ENCODE measurements at regions not wholly inside any gene's neighbourhood (a gene's known extent, or its start where the extent isn't known, plus 50 kb on each side); places are given as distances from the start of the nearest gene placed in this dataset.

DNA sequence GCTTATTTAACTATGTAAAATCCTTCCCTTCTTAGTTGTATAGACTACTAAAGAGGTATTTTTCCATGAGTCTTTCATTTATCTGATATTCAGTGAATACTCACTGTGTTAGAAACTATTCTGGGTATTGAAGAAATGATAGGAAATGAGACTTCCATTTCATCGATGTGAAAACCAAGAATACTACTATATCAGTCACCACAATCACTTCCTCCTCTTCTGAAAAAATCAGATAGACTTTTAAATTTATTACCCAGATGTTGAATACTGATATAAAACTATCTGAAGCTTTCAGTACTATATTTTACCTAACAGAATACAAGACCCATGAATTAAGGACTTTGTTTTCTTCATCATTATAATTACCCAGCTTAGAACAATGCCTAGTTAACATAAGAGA lies 1801.1 kb upstream of the CELF4 start:
- TF ChIP-seq, protein P1, sequence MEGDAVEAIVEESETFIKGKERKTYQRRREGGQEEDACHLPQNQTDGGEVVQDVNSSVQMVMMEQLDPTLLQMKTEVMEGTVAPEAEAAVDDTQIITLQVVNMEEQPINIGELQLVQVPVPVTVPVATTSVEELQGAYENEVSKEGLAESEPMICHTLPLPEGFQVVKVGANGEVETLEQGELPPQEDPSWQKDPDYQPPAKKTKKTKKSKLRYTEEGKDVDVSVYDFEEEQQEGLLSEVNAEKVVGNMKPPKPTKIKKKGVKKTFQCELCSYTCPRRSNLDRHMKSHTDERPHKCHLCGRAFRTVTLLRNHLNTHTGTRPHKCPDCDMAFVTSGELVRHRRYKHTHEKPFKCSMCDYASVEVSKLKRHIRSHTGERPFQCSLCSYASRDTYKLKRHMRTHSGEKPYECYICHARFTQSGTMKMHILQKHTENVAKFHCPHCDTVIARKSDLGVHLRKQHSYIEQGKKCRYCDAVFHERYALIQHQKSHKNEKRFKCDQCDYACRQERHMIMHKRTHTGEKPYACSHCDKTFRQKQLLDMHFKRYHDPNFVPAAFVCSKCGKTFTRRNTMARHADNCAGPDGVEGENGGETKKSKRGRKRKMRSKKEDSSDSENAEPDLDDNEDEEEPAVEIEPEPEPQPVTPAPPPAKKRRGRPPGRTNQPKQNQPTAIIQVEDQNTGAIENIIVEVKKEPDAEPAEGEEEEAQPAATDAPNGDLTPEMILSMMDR (IDR thresholded peaks at IDR 0.05; ENCODE audit: insufficient read depth in 1 of 2, low read depth in 1 of 2, low read length in 1 of 2, severe bottlenecking in 1 of 2, unreplicated experiment in 1 of 2) = no peak
- Histone ChIP-seq H3K36me3 (ENCODE audit: control insufficient read depth, insufficient read depth, low read length) (no peaks in the 10 kb centered on the region), H3K4me3 (ENCODE audit: low read depth, low read length) (no peak overlapping the region), H3K27me3 (replicated peaks; ENCODE audit: control insufficient read depth, insufficient read depth, low read length) (no peaks in the 10 kb centered on the region), H3K9me3 (no peaks in the 10 kb centered on the region), H3K4me1 (no peaks in the 10 kb centered on the region)
- Mint-ChIP-seq H3K27ac (ENCODE audit: unreplicated experiment) (no peak overlapping the region), H3K36me3 (ENCODE audit: insufficient read depth, unreplicated experiment) (no peaks in the 10 kb centered on the region), H3K4me3 (ENCODE audit: unreplicated experiment) (no peak overlapping the region), H3K27me3 (ENCODE audit: insufficient read depth, unreplicated experiment) (no peaks in the 10 kb centered on the region), H3K9me3 (ENCODE audit: unreplicated experiment) (no peaks in the 10 kb centered on the region), H3K4me1 (ENCODE audit: low read depth, unreplicated experiment) (no peaks in the 10 kb centered on the region)
- ChIA-PET POLR2A (no interaction called here), CTCF (no interaction called here)
- intact Hi-C loops (cut with micrococcal nuclease; ENCODE audit: unreplicated experiment) = no loop called here
- no peak for DNase-seq
- no TSS peak for BruUV-seq (replicated peaks)

DNA sequence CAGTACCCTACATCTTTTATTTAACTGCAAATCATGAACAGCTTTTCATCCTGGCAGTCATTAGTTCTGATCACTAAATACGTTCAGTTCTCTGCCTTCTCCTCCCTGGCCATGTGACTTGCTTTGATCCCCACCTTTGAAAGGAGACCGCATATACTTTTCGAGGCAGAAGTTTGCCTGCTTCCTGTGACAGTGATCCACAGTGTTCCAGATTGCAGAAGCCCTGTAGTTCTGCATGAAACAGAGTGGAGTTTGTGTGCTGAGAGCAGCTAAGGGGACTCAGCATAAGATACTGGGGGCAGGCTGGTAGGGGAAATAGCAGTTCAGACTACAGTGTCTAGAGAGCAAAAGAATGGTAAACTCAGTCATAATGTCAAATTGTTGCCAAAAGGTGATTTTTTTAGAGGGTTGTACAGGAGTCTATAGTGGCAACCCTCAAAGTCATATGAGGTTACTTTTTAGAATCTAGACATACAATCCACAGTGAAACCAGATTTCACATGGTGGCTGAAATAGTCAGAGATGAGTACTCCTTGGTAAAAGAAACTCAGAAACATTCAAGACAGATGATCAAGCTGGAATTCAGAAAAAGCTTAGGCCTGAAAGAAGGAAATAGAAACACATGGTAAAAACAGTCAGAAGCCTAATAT lies 1800.4 kb upstream of the CELF4 start:
- no peaks in the 10 kb centered on the region for H3K4me1 ChIP-seq
- H3K4me1 Mint-ChIP-seq (ENCODE audit: low read depth, unreplicated experiment) = no peaks in the 10 kb centered on the region
- no peak for DNase-seq
- no peaks in the 10 kb centered on the region for H3K9me3 Mint-ChIP-seq (ENCODE audit: unreplicated experiment)
- no peak overlapping the region for H3K27ac Mint-ChIP-seq (ENCODE audit: unreplicated experiment)
- no TSS peak for BruUV-seq (replicated peaks)
- ChIA-PET POLR2A (no interaction called here), CTCF (no interaction called here)
- no peak overlapping the region for H3K4me3 ChIP-seq (ENCODE audit: low read depth, low read length)
- H3K4me3 Mint-ChIP-seq (ENCODE audit: unreplicated experiment) = no peak overlapping the region
- no peaks in the 10 kb centered on the region for H3K36me3 ChIP-seq (ENCODE audit: control insufficient read depth, insufficient read depth, low read length)
- no peaks in the 10 kb centered on the region for H3K27me3 Mint-ChIP-seq (ENCODE audit: insufficient read depth, unreplicated experiment)
- no peaks in the 10 kb centered on the region for H3K36me3 Mint-ChIP-seq (ENCODE audit: insufficient read depth, unreplicated experiment)
- TF ChIP-seq, protein P1 (IDR thresholded peaks at IDR 0.05; ENCODE audit: insufficient read depth in 1 of 2, low read depth in 1 of 2, low read length in 1 of 2, severe bottlenecking in 1 of 2, unreplicated experiment in 1 of 2) = no peak
- H3K27me3 ChIP-seq (replicated peaks; ENCODE audit: control insufficient read depth, insufficient read depth, low read length) = no peaks in the 10 kb centered on the region
- H3K9me3 ChIP-seq = no peaks in the 10 kb centered on the region
- intact Hi-C loops (cut with micrococcal nuclease; ENCODE audit: unreplicated experiment) = no loop called here

DNA sequence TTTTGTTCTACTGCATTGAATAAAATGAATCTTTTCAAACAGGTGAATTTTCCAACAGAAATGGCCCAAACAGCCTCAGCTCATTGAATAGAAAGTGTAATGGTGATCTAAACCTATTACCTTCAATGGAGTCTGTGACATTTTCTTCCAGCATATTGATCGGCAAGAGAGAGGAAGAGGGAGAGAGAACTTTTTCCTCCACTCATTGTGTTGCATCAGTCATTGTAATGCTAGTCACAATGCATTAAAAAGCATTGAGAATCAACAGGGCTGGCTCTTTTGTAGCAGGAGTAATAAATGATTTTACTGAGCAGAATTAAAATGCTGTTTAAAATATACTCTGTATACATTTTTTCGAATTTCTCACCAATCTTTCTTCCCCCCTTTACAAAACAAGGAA lies 1794.5 kb upstream of the CELF4 start:
- Mint-ChIP-seq H3K36me3 (ENCODE audit: insufficient read depth, unreplicated experiment) (no peaks in the 10 kb centered on the region), H3K27ac (ENCODE audit: unreplicated experiment) (no peak overlapping the region), H3K4me1 (ENCODE audit: low read depth, unreplicated experiment) (no peaks in the 10 kb centered on the region), H3K27me3 (ENCODE audit: insufficient read depth, unreplicated experiment) (no peaks in the 10 kb centered on the region), H3K4me3 (ENCODE audit: unreplicated experiment) (no peak overlapping the region), H3K9me3 (ENCODE audit: unreplicated experiment) (no peaks in the 10 kb centered on the region)
- no peaks in the 10 kb centered on the region for H3K9me3 ChIP-seq
- H3K4me3 ChIP-seq (ENCODE audit: low read depth, low read length) = no peak overlapping the region
- no peaks in the 10 kb centered on the region for H3K27me3 ChIP-seq (replicated peaks; ENCODE audit: control insufficient read depth, insufficient read depth, low read length)
- intact Hi-C loops (cut with micrococcal nuclease; ENCODE audit: unreplicated experiment) = no loop called here
- BruUV-seq (replicated peaks) = no TSS peak
- H3K4me1 ChIP-seq = no peaks in the 10 kb centered on the region
- ChIA-PET CTCF (no interaction called here), POLR2A (no interaction called here)
- no peaks in the 10 kb centered on the region for H3K36me3 ChIP-seq (ENCODE audit: control insufficient read depth, insufficient read depth, low read length)
- no peak for DNase-seq
- TF ChIP-seq, protein P1 (IDR thresholded peaks at IDR 0.05; ENCODE audit: insufficient read depth in 1 of 2, low read depth in 1 of 2, low read length in 1 of 2, severe bottlenecking in 1 of 2, unreplicated experiment in 1 of 2) = no peak

Data from Caco-2 (cell line).